RWPE2 (cell line): ENCODE measurements at regions not wholly inside any gene's neighbourhood (a gene's known extent, or its start where the extent isn't known, plus 50 kb on each side); places are given as distances from the start of the nearest gene placed in this dataset.

Source experiments
- ATAC-seq: fragments of 200-7000 bp; cut with Tn5 transposase; 3 replicates; pipeline ENCODE4 v1.9.1; 2021; ENCODE audit warnings: low read depth
- DNase-seq: peaks from one replicate; pipeline ENCODE4 v3.0.0-alpha.2; 2020; ENCODE audit warnings: low spot score
- H3K27ac ChIP-seq: fragments of 450-650 bp; 2 replicates; pipeline ENCODE4 v1.5.1; 2017; ENCODE audit warnings: mild to moderate bottlenecking; ENCODE audit not compliant: poor library complexity, severe bottlenecking
- H3K27me3 ChIP-seq: fragments of 250-450 bp; sonication (Bioruptor Pico); 2 replicates; pipeline ENCODE4 v1.5.1; 2021; ENCODE audit warnings: mild to moderate bottlenecking, moderate library complexity; ENCODE audit not compliant: insufficient read depth, poor library complexity, severe bottlenecking
- H3K36me3 ChIP-seq: fragments of 250-450 bp; sonication (Bioruptor Pico); 2 replicates; pipeline ENCODE4 v1.5.1; 2020; ENCODE audit warnings: low read depth, mild to moderate bottlenecking, moderate library complexity
- H3K4me1 ChIP-seq: fragments of 250-450 bp; sonication (Bioruptor Pico); 2 replicates; pipeline ENCODE4 v1.5.1; 2021; ENCODE audit warnings: mild to moderate bottlenecking, moderate library complexity; ENCODE audit not compliant: insufficient read depth, poor library complexity, severe bottlenecking
- H3K4me3 ChIP-seq: fragments of 250-450 bp; sonication (Bioruptor Pico); 2 replicates; pipeline ENCODE4 v1.5.1; 2021; ENCODE audit warnings: mild to moderate bottlenecking, moderate library complexity; ENCODE audit not compliant: severe bottlenecking
- H3K9me3 ChIP-seq: fragments of 250-450 bp; sonication (Bioruptor Pico); 2 replicates; pipeline ENCODE4 v1.5.1; 2021; ENCODE audit warnings: mild to moderate bottlenecking, moderate library complexity; ENCODE audit not compliant: severe bottlenecking
- CTCF ChIP-seq: fragments of 450-650 bp; IDR thresholded peaks from one replicate; pipeline ENCODE4 v1.5.1; 2017; ENCODE audit warnings: mild to moderate bottlenecking, moderate library complexity; ENCODE audit not compliant: poor library complexity, severe bottlenecking

- Histone ChIP-seq H3K27ac (no peak overlapping the region), H3K27me3 (no peaks in the 10 kb centered on the region), H3K4me3 (no peak overlapping the region), H3K9me3 (no peaks in the 10 kb centered on the region), H3K4me1 (no peaks in the 10 kb centered on the region), H3K36me3 (no peaks in the 10 kb centered on the region)
- DNase-seq (peak; percentile 39), ATAC-seq (no peak)
- TF ChIP-seq CTCF, result no peak
Observed at GRCh38 chr21:43276811-43277210, 108.0 kb downstream of the CRYAA start.

- ATAC-seq, result no peak
- no peak for TF ChIP-seq CTCF
- Histone ChIP-seq H3K27me3 (no peaks in the 10 kb centered on the region), H3K4me3 (no peak overlapping the region), H3K4me1 (no peaks in the 10 kb centered on the region), H3K36me3 (no peaks in the 10 kb centered on the region), H3K27ac (no peak overlapping the region), H3K9me3 (no peaks in the 10 kb centered on the region)
- peak; percentile 15 for DNase-seq
Observed at GRCh38 chr21:43275421-43276211, 106.8 kb downstream of the CRYAA start.

GRCh38 chr21:43274946-43275310, 106.1 kb downstream of the CRYAA start:
- H3K4me1 ChIP-seq, result no peaks in the 10 kb centered on the region

GRCh38 chr21:43274022-43274945, 105.5 kb downstream of the CRYAA start:
- ATAC-seq, result no peak
- TF ChIP-seq CTCF, result no peak
- DNase-seq, result peak; percentile 40
- H3K27ac ChIP-seq, result no peak overlapping the region
- no peaks in the 10 kb centered on the region for H3K4me1 ChIP-seq
- no peaks in the 10 kb centered on the region for H3K36me3 ChIP-seq
- H3K27me3 ChIP-seq, result no peaks in the 10 kb centered on the region
- no peaks in the 10 kb centered on the region for H3K9me3 ChIP-seq
- H3K4me3 ChIP-seq, result no peak overlapping the region

More at GRCh38 chr21:43274946-43275310, 106.1 kb downstream of the CRYAA start:
- Histone ChIP-seq H3K27ac (no peak overlapping the region), H3K4me3 (no peak overlapping the region), H3K9me3 (no peaks in the 10 kb centered on the region), H3K27me3 (no peaks in the 10 kb centered on the region), H3K36me3 (no peaks in the 10 kb centered on the region)
- no peak for TF ChIP-seq CTCF
- ATAC-seq (no peak), DNase-seq (peak; percentile 38)
